ENCODE measurements at regions not wholly inside any gene's neighbourhood (a gene's known extent, or its start where the extent isn't known, plus 50 kb on each side); places are given as distances from the start of the nearest gene placed in this dataset.

DNA sequence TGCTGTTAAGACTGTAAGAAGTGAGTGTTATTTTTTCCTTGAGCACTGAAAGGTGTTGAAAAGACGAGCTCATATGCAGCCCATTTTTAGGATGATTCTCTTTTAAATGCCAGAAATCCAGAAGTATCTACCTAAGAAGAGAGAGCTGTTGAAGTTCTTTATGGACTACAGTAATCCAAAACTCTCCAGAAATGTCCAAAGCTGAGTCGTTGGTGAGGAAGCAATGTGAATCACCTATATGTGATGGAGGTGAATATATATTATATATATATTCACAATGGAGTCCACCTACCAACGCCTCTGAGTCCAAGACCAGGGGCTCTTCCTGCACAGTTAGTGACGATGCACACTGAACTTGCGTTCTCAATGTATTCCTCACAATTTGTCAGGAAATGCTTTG lies 252.7 kb upstream of the PITRM1 start:
- Histone ChIP-seq H3K4me1 (ENCODE audit: control insufficient read depth, extremely low read depth, insufficient read depth, low read length) (peaks cover 38% of the 10 kb centered on the region), H3K4me2 (ENCODE audit: insufficient read depth, low read length) (no peak overlapping the region), H3K9ac (replicated peaks; ENCODE audit: extremely low read depth, insufficient read depth, low read length) (no peak overlapping the region), H3K27ac (ENCODE audit: insufficient read depth, low read depth, low read length) (peak overlapping the region; percentile 77), H3K79me2 (ENCODE audit: control insufficient read depth, insufficient read depth, low read length) (no peaks in the 10 kb centered on the region), H3K36me3 (ENCODE audit: control insufficient read depth in 2 of 2, extremely low read depth in 1 of 2, insufficient read depth in 2 of 2, low read length in 2 of 2) (no peaks in the 10 kb centered on the region), H4K20me1 (replicated peaks; ENCODE audit: control insufficient read depth, extremely low read depth, insufficient read depth, low read length) (no peaks in the 10 kb centered on the region), H3K27me3 (ENCODE audit: control insufficient read depth in 2 of 2, insufficient read depth in 2 of 2, low read length in 2 of 2) (no peaks in the 10 kb centered on the region), H3K9me3 (replicated peaks; ENCODE audit: control insufficient read depth, insufficient read depth, low read length) (no peaks in the 10 kb centered on the region), H3K9me1 (replicated peaks; ENCODE audit: control insufficient read depth, extremely low read depth, insufficient read depth, low read length) (no peaks in the 10 kb centered on the region), H2AFZ (ENCODE audit: low read depth, low read length) (no peak overlapping the region), H3K4me3 (replicated peaks in 1 of 3; ENCODE audit: insufficient read depth in 1 of 3, low read depth in 1 of 3, low read length in 3 of 3) (no peak overlapping the region)
- ChIA-PET POLR2A (interaction anchor here (0.9 kb wide), 1 partner anchor 330 kb away, joined by 5 read pairs; no protein-coding TSS in a partner anchor), CTCF (no interaction called here)
- TF ChIP-seq POLR2A (IDR thresholded peaks at IDR 0.05; ENCODE audit: low read depth, low read length) (no peak), POLR2AphosphoS5 (IDR thresholded peaks at IDR 0.05; ENCODE audit: insufficient read depth, low read depth, low read length) (no peak), JUN (IDR thresholded peaks at IDR 0.05; ENCODE audit: borderline replicate concordance, insufficient read depth, insufficient read length, low read depth) (no peak), FOS (IDR thresholded peaks at IDR 0.05; ENCODE audit: borderline replicate concordance, insufficient read depth, low read length) (no peak), MYC (IDR thresholded peaks at IDR 0.05; ENCODE audit: low read depth, low read length) (no peak), GATA2 (IDR thresholded peaks at IDR 0.05; ENCODE audit: insufficient read depth, insufficient read length, low read depth, low read length) (no peak), EZH2 (IDR thresholded peaks at IDR 0.05; ENCODE audit: borderline replicate concordance, low read depth, low read length, severe bottlenecking) (no peak)
- TF ChIP-seq, protein P1, sequence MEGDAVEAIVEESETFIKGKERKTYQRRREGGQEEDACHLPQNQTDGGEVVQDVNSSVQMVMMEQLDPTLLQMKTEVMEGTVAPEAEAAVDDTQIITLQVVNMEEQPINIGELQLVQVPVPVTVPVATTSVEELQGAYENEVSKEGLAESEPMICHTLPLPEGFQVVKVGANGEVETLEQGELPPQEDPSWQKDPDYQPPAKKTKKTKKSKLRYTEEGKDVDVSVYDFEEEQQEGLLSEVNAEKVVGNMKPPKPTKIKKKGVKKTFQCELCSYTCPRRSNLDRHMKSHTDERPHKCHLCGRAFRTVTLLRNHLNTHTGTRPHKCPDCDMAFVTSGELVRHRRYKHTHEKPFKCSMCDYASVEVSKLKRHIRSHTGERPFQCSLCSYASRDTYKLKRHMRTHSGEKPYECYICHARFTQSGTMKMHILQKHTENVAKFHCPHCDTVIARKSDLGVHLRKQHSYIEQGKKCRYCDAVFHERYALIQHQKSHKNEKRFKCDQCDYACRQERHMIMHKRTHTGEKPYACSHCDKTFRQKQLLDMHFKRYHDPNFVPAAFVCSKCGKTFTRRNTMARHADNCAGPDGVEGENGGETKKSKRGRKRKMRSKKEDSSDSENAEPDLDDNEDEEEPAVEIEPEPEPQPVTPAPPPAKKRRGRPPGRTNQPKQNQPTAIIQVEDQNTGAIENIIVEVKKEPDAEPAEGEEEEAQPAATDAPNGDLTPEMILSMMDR (IDR thresholded peaks at IDR 0.05; ENCODE audit: extremely low read depth in 1 of 2, insufficient read depth in 1 of 2, low read depth in 1 of 2, low read length in 2 of 2), result no peak
- TF ChIP-seq, protein P2, sequence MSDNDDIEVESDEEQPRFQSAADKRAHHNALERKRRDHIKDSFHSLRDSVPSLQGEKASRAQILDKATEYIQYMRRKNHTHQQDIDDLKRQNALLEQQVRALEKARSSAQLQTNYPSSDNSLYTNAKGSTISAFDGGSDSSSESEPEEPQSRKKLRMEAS (IDR thresholded peaks at IDR 0.05; ENCODE audit: insufficient read depth, insufficient read length), result no peak
- no TSS peak for BruUV-seq (replicated peaks)
- intact Hi-C loops (cut with micrococcal nuclease) (loop anchor here (2.0 kb wide), 1 partner anchor 24 kb away; no protein-coding TSS in a partner anchor), dilution Hi-C loops (cut with MboI; ENCODE audit: extremely low pct_ligation_motif_present, low sequenced_read_pairs) (no loop called here)
- FAIRE-seq (no peak), DNase-seq (ENCODE audit: low read depth, low spot score) (no peak)
